ENCODE measurements at regions not wholly inside any gene's neighbourhood (a gene's known extent, or its start where the extent isn't known, plus 50 kb on each side); places are given as distances from the start of the nearest gene placed in this dataset.

DNA sequence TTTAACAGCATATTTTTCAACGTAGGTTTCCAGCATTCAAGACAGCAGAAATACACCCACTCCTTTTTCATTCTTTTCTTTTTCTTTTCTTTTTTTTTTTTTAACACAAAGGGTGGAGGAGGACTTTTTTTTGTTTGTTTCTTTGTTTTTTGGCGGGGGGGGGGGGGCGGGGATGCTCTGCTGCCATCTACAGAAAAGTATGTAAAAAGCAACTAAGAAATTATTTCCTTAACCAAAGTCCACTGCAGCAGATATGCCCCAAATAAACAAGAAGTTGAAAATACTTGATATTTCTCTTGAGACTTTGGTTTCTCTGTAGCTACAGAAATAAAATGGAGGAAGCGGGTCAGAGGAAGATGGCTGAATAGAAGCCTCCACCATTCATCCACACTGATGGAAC, 63.2 kb upstream of the PBDC1 start:
- TF ChIP-seq POLR2A (IDR thresholded peaks at IDR 0.05) (no peak), EP300 (IDR thresholded peaks at IDR 0.05; ENCODE audit: low read depth) (no peak)
- TF ChIP-seq, protein P1, sequence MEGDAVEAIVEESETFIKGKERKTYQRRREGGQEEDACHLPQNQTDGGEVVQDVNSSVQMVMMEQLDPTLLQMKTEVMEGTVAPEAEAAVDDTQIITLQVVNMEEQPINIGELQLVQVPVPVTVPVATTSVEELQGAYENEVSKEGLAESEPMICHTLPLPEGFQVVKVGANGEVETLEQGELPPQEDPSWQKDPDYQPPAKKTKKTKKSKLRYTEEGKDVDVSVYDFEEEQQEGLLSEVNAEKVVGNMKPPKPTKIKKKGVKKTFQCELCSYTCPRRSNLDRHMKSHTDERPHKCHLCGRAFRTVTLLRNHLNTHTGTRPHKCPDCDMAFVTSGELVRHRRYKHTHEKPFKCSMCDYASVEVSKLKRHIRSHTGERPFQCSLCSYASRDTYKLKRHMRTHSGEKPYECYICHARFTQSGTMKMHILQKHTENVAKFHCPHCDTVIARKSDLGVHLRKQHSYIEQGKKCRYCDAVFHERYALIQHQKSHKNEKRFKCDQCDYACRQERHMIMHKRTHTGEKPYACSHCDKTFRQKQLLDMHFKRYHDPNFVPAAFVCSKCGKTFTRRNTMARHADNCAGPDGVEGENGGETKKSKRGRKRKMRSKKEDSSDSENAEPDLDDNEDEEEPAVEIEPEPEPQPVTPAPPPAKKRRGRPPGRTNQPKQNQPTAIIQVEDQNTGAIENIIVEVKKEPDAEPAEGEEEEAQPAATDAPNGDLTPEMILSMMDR (IDR thresholded peaks at IDR 0.05) = no peak

Measured in transverse colon (tissue), 3 donors.